Peyer's patch (tissue), 4 donors: ENCODE measurements at regions not wholly inside any gene's neighbourhood (a gene's known extent, or its start where the extent isn't known, plus 50 kb on each side); places are given as distances from the start of the nearest gene placed in this dataset.

Experiments
- DNase-seq, 3 donors: peaks; one replicate each; pipeline ENCODE4 v3.0.0-alpha.2; 2017 to 2019
- H3K27ac ChIP-seq, 4 donors: fragments of 200-600 bp; sonication (generic); one replicate each; pipeline ENCODE4 v1.5.1; 2016 to 2019
- H3K27me3 ChIP-seq, 2 donors: fragments of 200-600 bp; sonication (generic); one replicate each; pipeline ENCODE4 v1.5.1; 2019
- H3K36me3 ChIP-seq, 3 donors: fragments of 200-600 bp; sonication (generic); one replicate each; pipeline ENCODE4 v1.5.1; 2016 to 2019
- H3K4me1 ChIP-seq, 4 donors: fragments of 200-600 bp; sonication (generic); one replicate each; pipeline ENCODE4 v1.5.1; 2016 to 2019
- H3K4me3 ChIP-seq, 4 donors: fragments of 200-600 bp; sonication (generic); 1 replicate in 3 of 4; 2 replicates in 1 of 4; pipeline ENCODE4 v1.5.1; 2016 to 2019; ENCODE audit warnings: mild to moderate bottlenecking in 1 of 4
- H3K9me3 ChIP-seq, 4 donors: fragments of 200-600 bp; sonication (generic); one replicate each; pipeline ENCODE4 v1.5.1; 2016 to 2019; ENCODE audit warnings: mild to moderate bottlenecking in 1 of 4
- POLR2A ChIP-seq, 2 donors: fragments of 450-650 bp; IDR thresholded peaks; one replicate each; pipeline ENCODE4 v1.5.1; 2017; ENCODE audit warnings: antibody characterized with exemption in 2 of 2, mild to moderate bottlenecking in 2 of 2, moderate library complexity in 2 of 2
- TF ChIP-seq, protein P1 (sequence below), 6 experiments: fragments of 450-650 bp in 4 of 6; fragments of 200-600 bp in 2 of 6; sonication (generic) in 1 of 6; IDR thresholded peaks; one replicate each; pipeline ENCODE4 v1.5.1; 2017 to 2019; ENCODE audit warnings: antibody characterized with exemption in 6 of 6, mild to moderate bottlenecking in 3 of 6, moderate library complexity in 1 of 6

DNA sequence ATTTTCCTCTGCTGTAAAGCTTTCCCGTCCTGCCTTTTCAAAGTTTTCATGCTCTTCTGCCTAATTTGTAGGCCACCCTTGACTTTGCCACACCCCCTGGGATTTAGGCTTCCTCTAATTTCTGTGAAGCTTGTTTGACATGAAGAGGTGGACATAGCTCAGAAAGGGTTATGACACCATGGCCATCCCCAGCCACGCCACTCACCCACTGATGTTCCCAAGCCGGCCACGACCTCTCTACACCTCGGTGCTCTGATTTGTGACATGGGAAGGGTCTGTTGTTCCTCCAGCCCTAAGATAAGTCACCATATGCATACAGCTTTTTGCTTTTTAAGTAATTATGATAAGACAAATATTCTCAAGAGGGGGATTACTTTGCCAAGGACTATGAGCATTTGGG is 139.5 kb downstream of the BARX1 start:
- DNase-seq: no peak
- no peak overlapping the region for H3K4me3 ChIP-seq
- H3K27me3 ChIP-seq: no peaks in the 10 kb centered on the region
- TF ChIP-seq, protein P1, sequence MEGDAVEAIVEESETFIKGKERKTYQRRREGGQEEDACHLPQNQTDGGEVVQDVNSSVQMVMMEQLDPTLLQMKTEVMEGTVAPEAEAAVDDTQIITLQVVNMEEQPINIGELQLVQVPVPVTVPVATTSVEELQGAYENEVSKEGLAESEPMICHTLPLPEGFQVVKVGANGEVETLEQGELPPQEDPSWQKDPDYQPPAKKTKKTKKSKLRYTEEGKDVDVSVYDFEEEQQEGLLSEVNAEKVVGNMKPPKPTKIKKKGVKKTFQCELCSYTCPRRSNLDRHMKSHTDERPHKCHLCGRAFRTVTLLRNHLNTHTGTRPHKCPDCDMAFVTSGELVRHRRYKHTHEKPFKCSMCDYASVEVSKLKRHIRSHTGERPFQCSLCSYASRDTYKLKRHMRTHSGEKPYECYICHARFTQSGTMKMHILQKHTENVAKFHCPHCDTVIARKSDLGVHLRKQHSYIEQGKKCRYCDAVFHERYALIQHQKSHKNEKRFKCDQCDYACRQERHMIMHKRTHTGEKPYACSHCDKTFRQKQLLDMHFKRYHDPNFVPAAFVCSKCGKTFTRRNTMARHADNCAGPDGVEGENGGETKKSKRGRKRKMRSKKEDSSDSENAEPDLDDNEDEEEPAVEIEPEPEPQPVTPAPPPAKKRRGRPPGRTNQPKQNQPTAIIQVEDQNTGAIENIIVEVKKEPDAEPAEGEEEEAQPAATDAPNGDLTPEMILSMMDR (IDR thresholded peaks at IDR 0.05): no peak
- TF ChIP-seq POLR2A (IDR thresholded peaks at IDR 0.05): no peak
- H3K27ac ChIP-seq: no peak overlapping the region
- no peaks in the 10 kb centered on the region for H3K9me3 ChIP-seq
- no peaks in the 10 kb centered on the region for H3K4me1 ChIP-seq
- no peaks in the 10 kb centered on the region for H3K36me3 ChIP-seq

DNA sequence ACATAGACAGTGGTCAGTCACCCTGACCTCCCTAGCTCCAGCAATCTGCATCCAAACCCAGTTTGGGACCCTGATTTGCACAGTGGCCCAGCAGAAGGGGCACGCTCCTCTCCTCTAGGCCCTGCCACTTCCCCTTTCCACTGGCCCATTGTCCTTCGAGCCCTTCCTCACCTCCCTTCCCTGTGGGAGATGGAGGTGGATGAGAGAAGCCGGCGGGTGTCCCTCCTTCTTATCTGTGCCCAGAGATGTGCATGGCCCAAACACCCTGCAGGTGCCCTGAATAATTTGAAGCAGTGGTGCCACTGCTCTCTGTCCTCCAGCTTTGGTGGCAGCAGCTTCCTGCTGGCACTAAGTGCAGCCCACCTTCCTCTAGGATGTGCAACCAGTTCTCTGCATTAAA is 140.0 kb downstream of the BARX1 start:
- Histone ChIP-seq H3K27me3 (no peaks in the 10 kb centered on the region), H3K4me3 (no peak overlapping the region), H3K27ac (no peak overlapping the region), H3K4me1 (no peaks in the 10 kb centered on the region), H3K9me3 (no peaks in the 10 kb centered on the region), H3K36me3 (no peaks in the 10 kb centered on the region)
- TF ChIP-seq, protein P1 (IDR thresholded peaks at IDR 0.05): no peak
- TF ChIP-seq POLR2A (IDR thresholded peaks at IDR 0.05): no peak
- no peak for DNase-seq

DNA sequence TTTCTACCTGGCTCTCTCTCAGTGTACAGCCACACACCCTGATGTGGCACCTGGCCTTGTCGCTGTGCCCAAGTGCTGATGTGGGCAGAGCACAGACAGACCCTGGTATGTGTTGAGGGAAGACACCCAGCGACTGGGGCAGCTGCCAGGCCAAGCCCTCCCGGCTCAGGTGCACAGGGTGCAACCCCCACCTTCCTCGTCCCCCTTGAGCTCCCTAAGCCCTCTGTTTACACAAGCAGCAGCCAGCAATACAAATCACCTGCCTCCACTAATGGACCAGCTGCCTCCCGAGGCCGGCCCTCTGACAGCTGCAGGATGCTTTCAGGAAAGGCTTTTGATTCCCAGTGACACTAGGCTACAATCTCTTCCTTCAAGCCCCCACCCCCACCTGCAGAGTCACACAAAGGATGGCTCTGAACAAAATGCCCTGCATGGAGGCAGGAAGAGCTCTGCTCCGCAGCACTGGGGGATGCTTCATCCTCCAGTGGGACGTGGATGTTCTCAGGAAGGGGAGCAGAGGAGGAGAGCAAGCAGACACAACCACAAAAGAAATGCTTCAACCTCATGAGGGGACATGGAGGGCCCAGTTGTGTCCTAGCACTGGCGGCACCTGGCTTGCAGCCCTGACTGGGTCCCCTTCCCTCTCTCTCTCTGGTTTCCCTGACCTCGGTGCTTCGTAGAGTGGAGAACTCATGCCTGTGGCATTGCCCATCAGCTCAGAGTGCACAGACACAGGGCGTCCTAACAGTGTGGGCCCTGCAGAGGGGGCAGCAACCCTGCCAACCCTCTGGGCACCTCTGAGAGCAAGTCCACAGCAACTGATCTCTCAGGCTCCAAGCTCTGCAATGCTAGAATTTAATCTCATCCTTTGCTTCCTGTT is 140.8 kb downstream of the BARX1 start:
- TF ChIP-seq, protein P1 (IDR thresholded peaks at IDR 0.05): no peak
- TF ChIP-seq POLR2A (IDR thresholded peaks at IDR 0.05): no peak
- H3K27ac ChIP-seq: no peak overlapping the region
- H3K4me3 ChIP-seq: no peak overlapping the region
- H3K27me3 ChIP-seq: no peaks in the 10 kb centered on the region
- H3K9me3 ChIP-seq: no peaks in the 10 kb centered on the region
- no peaks in the 10 kb centered on the region for H3K4me1 ChIP-seq
- peak in 1 of 3 donors; percentile 42 for DNase-seq
- H3K36me3 ChIP-seq: no peaks in the 10 kb centered on the region

DNA sequence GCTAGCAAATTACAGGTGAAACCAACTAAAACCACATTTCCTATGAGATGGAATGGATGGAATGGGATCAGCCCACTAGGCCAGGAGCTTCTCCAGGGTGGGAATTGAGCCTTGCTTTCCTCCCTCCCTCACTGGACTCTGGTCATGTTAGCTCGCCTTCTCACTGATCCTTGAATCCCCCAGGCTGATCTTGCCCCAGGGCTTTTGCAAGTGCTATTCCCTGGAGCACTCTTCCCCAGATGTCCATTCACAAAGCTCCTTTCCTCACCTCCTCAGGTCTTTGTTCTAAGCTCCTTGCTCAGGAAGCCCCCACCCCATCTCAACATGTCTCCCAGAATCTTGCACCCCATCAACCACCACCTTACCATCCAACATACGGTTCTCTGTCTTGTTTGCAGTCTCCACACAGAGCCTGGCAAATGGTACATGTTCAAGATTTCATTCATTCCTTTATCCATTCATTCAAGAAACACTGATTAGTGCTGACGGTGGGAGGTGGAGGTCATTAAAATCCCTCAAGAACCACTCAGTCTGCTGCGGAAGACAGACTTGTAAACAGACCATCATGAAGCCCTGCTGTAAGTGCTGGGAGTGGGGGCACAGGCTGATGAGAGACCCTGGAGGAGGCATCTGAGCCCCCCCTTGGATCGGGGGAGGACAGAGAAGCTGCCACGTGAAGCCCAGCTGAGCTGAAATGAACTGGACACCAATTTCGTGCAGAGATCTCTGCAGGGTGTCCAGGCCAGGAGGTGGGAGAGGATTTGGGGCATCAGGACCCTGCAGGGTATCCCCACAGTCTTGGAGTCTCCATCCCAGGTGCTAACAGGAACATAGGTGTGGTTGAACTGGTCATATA is 141.7 kb downstream of the BARX1 start:
- no peaks in the 10 kb centered on the region for H3K4me1 ChIP-seq

DNA sequence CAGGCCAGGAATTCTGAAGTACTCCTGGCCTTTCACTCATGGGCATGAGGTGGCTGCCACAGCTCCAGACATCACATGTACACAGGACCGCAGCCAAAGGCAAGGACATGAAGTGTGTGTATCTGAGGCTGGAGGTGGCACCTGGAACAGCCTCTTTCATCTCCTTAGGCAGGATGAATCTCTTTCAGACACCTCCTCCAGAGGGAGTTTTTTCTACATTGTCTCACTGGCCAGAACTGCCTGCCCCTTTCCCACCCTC is 142.8 kb downstream of the BARX1 start:
- Histone ChIP-seq H3K27ac (no peak overlapping the region), H3K27me3 (no peaks in the 10 kb centered on the region), H3K4me3 (no peak overlapping the region), H3K9me3 (no peaks in the 10 kb centered on the region), H3K4me1 (no peaks in the 10 kb centered on the region), H3K36me3 (no peaks in the 10 kb centered on the region)
- DNase-seq: peak in 1 of 3 donors; percentile 24
- TF ChIP-seq POLR2A (IDR thresholded peaks at IDR 0.05): no peak
- TF ChIP-seq, protein P1 (IDR thresholded peaks at IDR 0.05): no peak

More for the DNA sequence above, 141.7 kb downstream of the BARX1 start:
- no peak overlapping the region for H3K27ac ChIP-seq
- no peak for DNase-seq
- H3K9me3 ChIP-seq: no peaks in the 10 kb centered on the region
- no peaks in the 10 kb centered on the region for H3K27me3 ChIP-seq
- no peak for TF ChIP-seq POLR2A (IDR thresholded peaks at IDR 0.05)
- TF ChIP-seq, protein P1 (IDR thresholded peaks at IDR 0.05): no peak
- H3K36me3 ChIP-seq: no peaks in the 10 kb centered on the region
- H3K4me3 ChIP-seq: no peak overlapping the region
